ENCODE measurements at regions not wholly inside any gene's neighbourhood (a gene's known extent, or its start where the extent isn't known, plus 50 kb on each side); places are given as distances from the start of the nearest gene placed in this dataset.

- WGBS, 3 donors, result 87 to 93% (median 91%) methylated on average over 2 of the region's 2 CpGs
- DNase-seq, result no peak
- Histone ChIP-seq H3K4me1 (ENCODE audit: insufficient read depth) (no peaks in the 10 kb centered on the region), H3K36me3 (no peaks in the 10 kb centered on the region), H3K27me3 (no peaks in the 10 kb centered on the region), H3K4me3 (no peak overlapping the region), H3K27ac (no peak overlapping the region), H3K9me3 (no peaks in the 10 kb centered on the region)
- intact Hi-C loops (cut with DNase I), result no loop called here
- TF ChIP-seq EP300 (IDR thresholded peaks at IDR 0.05) (no peak), CTCF (IDR thresholded peaks at IDR 0.05) (no peak), POLR2A (IDR thresholded peaks at IDR 0.05) (no peak)
Observed at GRCh38 chr13:53691417-53691816, 662.8 kb downstream of the OLFM4 start.

GRCh38 chr13:53694814-53695532, 666.4 kb downstream of the OLFM4 start:
- no peaks in the 10 kb centered on the region for H3K9me3 ChIP-seq
- no peak for TF ChIP-seq CTCF (IDR thresholded peaks at IDR 0.05)
- TF ChIP-seq EP300 (IDR thresholded peaks at IDR 0.05), result no peak
- TF ChIP-seq POLR2A (IDR thresholded peaks at IDR 0.05), result no peak
- 9 to 22% (median 15%) methylated on average over 2 of the region's 2 CpGs for WGBS, 3 donors
- intact Hi-C loops (cut with DNase I), result no loop called here
- H3K4me3 ChIP-seq, result no peak overlapping the region
- no peaks in the 10 kb centered on the region for H3K27me3 ChIP-seq
- H3K4me1 ChIP-seq (ENCODE audit: insufficient read depth), result no peaks in the 10 kb centered on the region
- no peaks in the 10 kb centered on the region for H3K36me3 ChIP-seq
- H3K27ac ChIP-seq, result no peak overlapping the region
- no peak for DNase-seq

DNA sequence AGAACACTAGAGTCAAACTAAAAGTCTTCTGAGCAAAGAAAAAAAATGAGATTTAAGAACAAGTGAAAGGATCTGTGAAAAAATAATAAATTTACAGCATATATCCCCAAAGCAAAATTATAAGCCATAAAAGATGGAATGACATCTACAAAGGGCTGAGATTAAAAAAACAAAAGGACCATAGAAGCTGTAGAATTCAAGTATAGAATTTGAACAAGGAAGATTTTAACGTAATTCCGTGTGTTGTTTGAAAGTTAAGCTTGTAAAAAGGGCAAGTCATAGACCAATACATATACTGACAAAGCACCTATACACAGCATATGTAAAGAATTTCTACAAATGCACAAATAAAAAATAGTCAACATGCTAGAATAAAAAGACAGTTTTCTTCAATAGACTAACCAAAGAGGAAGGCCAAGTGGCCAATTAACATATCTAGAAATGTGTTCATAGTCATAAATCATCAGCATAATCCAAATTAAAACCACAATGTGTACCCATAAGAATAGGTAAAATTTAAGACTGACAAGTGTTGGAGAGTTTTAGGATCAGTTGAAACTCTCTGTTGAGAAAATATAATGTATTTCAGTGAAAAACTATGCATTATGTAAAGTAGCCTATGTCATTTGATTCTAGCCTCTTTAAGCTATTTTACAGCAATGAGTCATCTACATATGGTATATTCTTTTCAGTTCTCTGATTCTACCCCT, 674.9 kb downstream of the OLFM4 start:
- 85 to 90% (median 89%) methylated on average over 2 of the region's 2 CpGs for WGBS, 3 donors
- H3K4me3 ChIP-seq, result no peak overlapping the region

DNA sequence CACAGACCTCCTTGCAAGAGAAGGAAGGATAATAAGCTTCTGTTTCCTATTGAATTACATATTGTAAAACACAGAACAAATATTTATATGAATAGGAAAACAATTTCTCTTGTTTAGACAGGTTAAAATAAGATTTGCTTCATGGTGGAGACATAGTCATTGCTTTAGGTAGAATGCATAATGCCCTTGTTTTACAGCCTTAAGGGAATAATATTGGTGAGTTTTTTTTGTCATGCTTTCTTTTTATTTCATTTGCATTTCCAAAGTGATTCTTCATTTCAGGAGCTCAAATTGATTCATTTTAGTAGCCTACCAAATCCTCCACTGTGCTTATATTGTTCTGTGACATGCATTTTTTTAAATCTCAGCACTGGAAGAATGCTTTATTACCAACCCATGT, 690.7 kb downstream of the OLFM4 start:
- Histone ChIP-seq H3K27me3 (no peaks in the 10 kb centered on the region), H3K27ac (no peak overlapping the region), H3K36me3 (no peaks in the 10 kb centered on the region), H3K9me3 (no peaks in the 10 kb centered on the region), H3K4me3 (no peak overlapping the region), H3K4me1 (ENCODE audit: insufficient read depth) (no peaks in the 10 kb centered on the region)
- DNase-seq, result no peak
- TF ChIP-seq CTCF (IDR thresholded peaks at IDR 0.05) (no peak), POLR2A (IDR thresholded peaks at IDR 0.05) (no peak), EP300 (IDR thresholded peaks at IDR 0.05) (no peak)
- intact Hi-C loops (cut with DNase I), result no loop called here

More for the DNA sequence above, 674.9 kb downstream of the OLFM4 start:
- no peaks in the 10 kb centered on the region for H3K36me3 ChIP-seq
- no peaks in the 10 kb centered on the region for H3K9me3 ChIP-seq
- H3K27ac ChIP-seq, result no peak overlapping the region
- TF ChIP-seq POLR2A (IDR thresholded peaks at IDR 0.05), result no peak
- TF ChIP-seq EP300 (IDR thresholded peaks at IDR 0.05), result no peak
- H3K27me3 ChIP-seq, result no peaks in the 10 kb centered on the region
- intact Hi-C loops (cut with DNase I), result no loop called here
- no peaks in the 10 kb centered on the region for H3K4me1 ChIP-seq (ENCODE audit: insufficient read depth)
- DNase-seq, result no peak

DNA sequence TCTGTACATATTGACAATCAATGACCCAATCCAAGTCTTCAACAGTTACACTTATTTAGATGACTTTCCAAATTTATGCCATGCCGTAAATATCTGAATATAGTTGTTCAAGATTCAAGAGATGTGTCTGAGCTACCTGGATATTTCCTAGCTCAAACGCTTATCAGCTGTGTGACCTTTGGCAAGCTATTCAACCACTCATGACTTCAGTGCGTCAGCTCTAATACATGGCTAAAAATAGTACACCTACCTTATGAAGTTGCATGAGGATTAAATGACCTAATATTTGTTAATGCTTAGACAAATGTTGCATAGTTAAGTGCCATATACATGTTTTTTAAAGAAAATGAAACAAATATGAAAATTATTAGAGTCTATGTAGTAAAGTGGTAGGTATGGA, 704.1 kb downstream of the OLFM4 start:
- TF ChIP-seq EP300 (IDR thresholded peaks at IDR 0.05) (no peak), POLR2A (IDR thresholded peaks at IDR 0.05) (no peak), CTCF (IDR thresholded peaks at IDR 0.05) (no peak)
- H3K27me3 ChIP-seq, result no peaks in the 10 kb centered on the region
- WGBS, 3 donors, result 59 to 71% (median 69%) methylated on average over 3 of the region's 3 CpGs
- H3K9me3 ChIP-seq, result no peaks in the 10 kb centered on the region
- intact Hi-C loops (cut with DNase I), result no loop called here
- no peak for DNase-seq
- no peak overlapping the region for H3K4me3 ChIP-seq
- no peaks in the 10 kb centered on the region for H3K4me1 ChIP-seq (ENCODE audit: insufficient read depth)
- no peaks in the 10 kb centered on the region for H3K36me3 ChIP-seq
- no peak overlapping the region for H3K27ac ChIP-seq

All from ovary (tissue), 7 donors.